IMR-90 (cell line): ENCODE measurements at regions not wholly inside any gene's neighbourhood (a gene's known extent, or its start where the extent isn't known, plus 50 kb on each side); places are given as distances from the start of the nearest gene placed in this dataset.

Source experiments
- ATAC-seq: fragments of 200-7000 bp; cut with Tn5 transposase; 2 replicates; pipeline ENCODE4 v1.9.1; 2020; ENCODE audit warnings: low read depth, mild to moderate bottlenecking, moderate library complexity
- BruUV-seq: library from RNA; stranded (reverse); fragments of 400-500 nt; replicated peaks from 2 replicates; lab custom pipeline; 2021; lab: Mats Ljungman, UMichigan
- CTCF ChIA-PET: fragments of 300-600 bp; formaldehyde crosslinking; extraction: SDS; loops from one replicate; lab custom pipeline; 2021; ENCODE audit warnings: antibody characterized with exemption; lab: Yijun Ruan, JAX
- POLR2A ChIA-PET: fragments of 300-600 bp; sonication (Branson Sonifier 250); formaldehyde crosslinking; loops from one replicate; lab custom pipeline; 2022; ENCODE audit warnings: antibody characterized with exemption; ENCODE audit not compliant: unreplicated experiment; lab: Charles Lee
- DNase-seq: peaks from one replicate; pipeline ENCODE4 v3.0.0; 2013
- H2AFZ ChIP-seq: replicated peaks from 2 replicates; pipeline ENCODE3; 2013; ENCODE audit warnings: low read length, mild to moderate bottlenecking; ENCODE audit not compliant: poor library complexity
- H2AK5ac ChIP-seq: 2 replicates; pipeline ENCODE4 v1.6.1; 2013; ENCODE audit warnings: low read depth, low read length, inconsistent platforms
- H2AK9ac ChIP-seq: replicated peaks from 2 replicates; pipeline ENCODE3; 2013; ENCODE audit warnings: mild to moderate bottlenecking, low read depth, low read length, moderate library complexity; ENCODE audit not compliant: poor library complexity
- H2BK120ac ChIP-seq: 2 replicates; pipeline ENCODE4 v1.6.1; 2013; ENCODE audit warnings: low read depth, low read length, inconsistent platforms
- H2BK15ac ChIP-seq: 3 replicates; pipeline ENCODE4 v1.6.1; 2013; ENCODE audit warnings: low read depth, low read length, inconsistent platforms
- H2BK20ac ChIP-seq: 2 replicates; pipeline ENCODE4 v1.6.1; 2013; ENCODE audit warnings: low read depth, mild to moderate bottlenecking, inconsistent platforms, low read length, moderate library complexity
- H2BK5ac ChIP-seq: 2 replicates; pipeline ENCODE4 v1.6.1; 2013; ENCODE audit warnings: mild to moderate bottlenecking, low read depth, low read length, inconsistent platforms; ENCODE audit not compliant: poor library complexity, severe bottlenecking
- H3K14ac ChIP-seq: replicated peaks from 2 replicates; pipeline ENCODE4 v1.6.1; 2013; ENCODE audit warnings: low read depth, low read length, inconsistent platforms
- H3K18ac ChIP-seq: 2 replicates; pipeline ENCODE4 v1.6.1; 2013; ENCODE audit warnings: low read depth, low read length, control low read depth
- H3K23ac ChIP-seq: 2 replicates; pipeline ENCODE4 v1.6.1; 2013; ENCODE audit warnings: low read depth, low read length, inconsistent platforms
- H3K27ac ChIP-seq: 2 replicates; pipeline ENCODE4 v1.5.1; 2013; ENCODE audit warnings: mild to moderate bottlenecking, control low read depth, low read length; ENCODE audit not compliant: insufficient read depth
- H3K27me3 ChIP-seq: 2 replicates; pipeline ENCODE4 v1.6.1; 2013; ENCODE audit warnings: low read length; ENCODE audit not compliant: control insufficient read depth, insufficient read depth
- H3K36me3 ChIP-seq: 2 replicates; pipeline ENCODE4 v1.6.1; 2013; ENCODE audit warnings: low read length, mixed read lengths; ENCODE audit not compliant: control insufficient read depth, insufficient read depth
- H3K4ac ChIP-seq: 2 replicates; pipeline ENCODE4 v1.6.1; 2013; ENCODE audit warnings: low read depth, low read length, inconsistent platforms
- H3K4me1 ChIP-seq: 2 replicates; pipeline ENCODE4 v1.6.1; 2013; ENCODE audit warnings: low read length, mixed read lengths; ENCODE audit not compliant: control insufficient read depth, insufficient read depth
- H3K4me2 ChIP-seq: 2 replicates; pipeline ENCODE4 v1.6.1; 2013; ENCODE audit warnings: low read depth, mild to moderate bottlenecking, control low read depth, low read length, moderate library complexity
- H3K4me3 ChIP-seq: 2 replicates; pipeline ENCODE4 v1.5.1; 2013; ENCODE audit warnings: low read depth, mild to moderate bottlenecking, control low read depth, low read length, moderate library complexity; ENCODE audit not compliant: insufficient read depth
- H3K56ac ChIP-seq: 2 replicates; pipeline ENCODE4 v1.6.1; 2013; ENCODE audit warnings: low read length, inconsistent platforms; ENCODE audit not compliant: insufficient read depth; ENCODE audit errors: extremely low read depth
- H3K79me1 ChIP-seq, 2 experiments: 2 replicates each; pipeline ENCODE4 v1.6.1; 2013; ENCODE audit warnings: low read length in 2 of 2, inconsistent platforms in 1 of 2, low read depth in 1 of 2
- H3K9ac ChIP-seq: 2 replicates; pipeline ENCODE4 v1.6.1; 2013; ENCODE audit warnings: low read depth, low read length, control low read depth
- H3K9me1 ChIP-seq: 2 replicates; pipeline ENCODE4 v1.6.1; 2013; ENCODE audit warnings: low read length, inconsistent platforms; ENCODE audit not compliant: insufficient read depth
- H3K9me3 ChIP-seq: 2 replicates; pipeline ENCODE4 v1.6.1; 2013; ENCODE audit warnings: low read length; ENCODE audit not compliant: control insufficient read depth, insufficient read depth
- H4K20me1 ChIP-seq: 2 replicates; pipeline ENCODE4 v1.6.1; 2013; ENCODE audit warnings: low read length, inconsistent platforms; ENCODE audit not compliant: insufficient read depth
- H4K5ac ChIP-seq: 2 replicates; pipeline ENCODE4 v1.6.1; 2013; ENCODE audit warnings: mild to moderate bottlenecking, low read depth, low read length, control low read depth
- H4K8ac ChIP-seq, 2 experiments: 2 replicates each; pipeline ENCODE4 v1.6.1; 2013; ENCODE audit warnings: low read depth in 2 of 2, low read length in 2 of 2, control low read depth in 1 of 2, inconsistent platforms in 1 of 2
- H4K91ac ChIP-seq: 2 replicates; pipeline ENCODE4 v1.6.1; 2013; ENCODE audit warnings: low read depth, low read length, inconsistent platforms; ENCODE audit not compliant: insufficient read depth
- BHLHE40 ChIP-seq: fragments of 150-350 bp; IDR thresholded peaks from 2 replicates; pipeline ENCODE4 v1.6.1; 2016; ENCODE audit warnings: mild to moderate bottlenecking, low read depth, low read length
- CEBPB ChIP-seq: IDR thresholded peaks from 2 replicates; pipeline ENCODE4 v1.6.1; 2012; ENCODE audit warnings: low read depth, low read length, improper control_type of control experiment
- CHD1 ChIP-seq: IDR thresholded peaks from 2 replicates; pipeline ENCODE4 v1.6.1; 2012; ENCODE audit warnings: low read depth, low read length, improper control_type of control experiment
- FOS ChIP-seq: fragments of 150-350 bp; IDR thresholded peaks from 2 replicates; pipeline ENCODE4 v1.6.1; 2016; ENCODE audit warnings: low read depth, low read length
- MAFK ChIP-seq: IDR thresholded peaks from 2 replicates; pipeline ENCODE4 v1.6.1; 2012; ENCODE audit warnings: low read depth, low read length, improper control_type of control experiment
- MAZ ChIP-seq: IDR thresholded peaks from 2 replicates; pipeline ENCODE4 v1.6.1; 2012; ENCODE audit warnings: low read depth, mild to moderate bottlenecking, low read length, improper control_type of control experiment, moderate library complexity, borderline replicate concordance
- MXI1 ChIP-seq: IDR thresholded peaks from 2 replicates; pipeline ENCODE4 v1.6.1; 2012; ENCODE audit warnings: low read depth, mild to moderate bottlenecking, low read length, moderate library complexity, borderline replicate concordance
- NFE2L2 ChIP-seq: fragments of 150-350 bp; IDR thresholded peaks from 2 replicates; pipeline ENCODE4 v1.6.1; 2016; ENCODE audit warnings: low read depth, mild to moderate bottlenecking, low read length
- POLR2A ChIP-seq: IDR thresholded peaks from 2 replicates; pipeline ENCODE4 v1.6.1; 2012; ENCODE audit warnings: mild to moderate bottlenecking, low read depth, low read length
- RAD21 ChIP-seq: IDR thresholded peaks from 2 replicates; pipeline ENCODE4 v1.6.1; 2012; ENCODE audit warnings: low read length, improper control_type of control experiment
- RCOR1 ChIP-seq: IDR thresholded peaks from 2 replicates; pipeline ENCODE4 v1.6.1; 2012; ENCODE audit warnings: mild to moderate bottlenecking, low read length, improper control_type of control experiment; ENCODE audit not compliant: insufficient replicate concordance
- RFX5 ChIP-seq: IDR thresholded peaks from 2 replicates; pipeline ENCODE4 v1.8.0; 2012; ENCODE audit warnings: low read depth, mild to moderate bottlenecking, low read length, moderate library complexity
- SMC3 ChIP-seq: fragments of 150-350 bp; IDR thresholded peaks from 2 replicates; pipeline ENCODE4 v1.6.1; 2016; ENCODE audit warnings: low read depth, mild to moderate bottlenecking, antibody characterized with exemption, low read length, moderate library complexity
- WGBS, 2 experiments: methylation state at CpG; one replicate each; pipeline versions ENCODE4 v1.1.5 to v1.1.7; 2013; ENCODE audit warnings: missing lambda C conversion rate in 2 of 2; ENCODE audit not compliant: insufficient read length in 1 of 2; ENCODE audit errors: extremely low coverage in 2 of 2; 5-methylcytosine and 5-hydroxymethylcytosine counted together
- dilution Hi-C: fragments of 300-500 bp; cut with HindIII; formaldehyde crosslinking; loops from one replicate; pipeline ENCODE4 v1.14.3; 2018; ENCODE audit warnings: low sequenced_read_pairs; ENCODE audit not compliant: unreplicated experiment
- in situ Hi-C: fragments of 300-500 bp; cut with MboI; formaldehyde crosslinking; loops from 3 replicates; pipeline ENCODE4 v1.14.3; 2019; ENCODE audit warnings: low sequenced_read_pairs, inconsistent platforms, mixed read lengths
- intact Hi-C: fragments of 100-400 bp; cut with micrococcal nuclease; formaldehyde crosslinking; loops from 2 replicates; pipeline ENCODE4 v1.10.0; 2022
- TF ChIP-seq, protein P1 (sequence below): fragments of 150-350 bp; IDR thresholded peaks from 2 replicates; pipeline ENCODE4 v1.6.1; 2017; ENCODE audit warnings: mild to moderate bottlenecking, antibody characterized with exemption, low read length, low read depth
- TF ChIP-seq, protein P2 (sequence below): conservative IDR thresholded peaks from 2 replicates; pipeline ENCODE4 v1.5.1; 2012; ENCODE audit warnings: mild to moderate bottlenecking, low read depth, low read length, improper control_type of control experiment
- TF ChIP-seq, protein P3 (sequence below): fragments of 150-350 bp; IDR thresholded peaks from 2 replicates; pipeline ENCODE4 v1.6.1; 2016; ENCODE audit warnings: low read depth, mild to moderate bottlenecking, low read length, moderate library complexity, borderline replicate concordance

DNA sequence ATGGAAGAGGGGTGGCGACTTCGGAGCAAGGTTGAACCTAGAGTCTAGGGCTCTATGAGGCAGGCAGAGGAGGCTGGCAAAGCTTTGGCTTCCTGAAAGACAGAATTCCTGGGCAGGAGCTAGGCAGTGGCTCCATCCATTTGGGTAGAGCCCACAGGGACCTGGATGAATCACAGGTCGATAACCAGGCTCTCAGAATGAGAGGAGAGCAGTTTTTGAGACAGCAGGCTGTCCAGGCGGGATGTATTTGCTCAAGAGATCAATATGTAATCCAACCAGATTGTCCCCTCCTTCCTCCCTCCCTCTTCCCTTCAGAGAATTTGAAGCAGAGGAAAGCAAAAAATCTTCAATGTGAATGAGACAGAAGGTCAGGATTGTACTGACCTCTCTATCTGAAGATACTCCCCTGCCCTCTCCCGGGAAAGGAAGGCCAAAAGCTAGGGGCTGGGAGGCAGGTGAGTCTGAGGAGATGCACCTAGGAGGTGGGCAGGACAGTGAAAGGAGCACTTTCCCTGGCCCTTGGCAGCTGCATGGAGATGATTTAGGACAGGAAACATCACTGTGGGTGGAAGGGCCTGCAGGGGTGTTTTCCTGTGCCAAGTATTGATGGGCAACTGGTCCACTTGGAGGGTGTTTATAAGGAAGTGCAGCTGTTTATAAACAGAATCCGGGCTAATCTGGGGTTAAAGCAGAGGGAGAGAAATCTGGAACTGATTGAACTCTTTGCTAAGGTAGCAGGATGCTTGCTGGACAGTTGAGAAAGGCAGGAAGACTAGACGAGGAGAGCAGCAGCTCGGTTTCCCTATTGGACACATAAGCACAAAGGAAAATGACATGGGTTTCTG lies 212.4 kb upstream of the LRFN2 start:
- no peak overlapping the region for H3K56ac ChIP-seq
- dilution Hi-C loops (no loop called here), intact Hi-C loops (no loop called here), in situ Hi-C loops (no loop called here)
- H4K20me1 ChIP-seq, result no peaks in the 10 kb centered on the region
- no peak overlapping the region for H2BK5ac ChIP-seq
- H3K4me1 ChIP-seq, result no peaks in the 10 kb centered on the region
- H3K27ac ChIP-seq, result no peak overlapping the region
- no peak overlapping the region for H3K4me2 ChIP-seq
- no peak overlapping the region for H2BK15ac ChIP-seq
- H2BK120ac ChIP-seq, result no peak overlapping the region
- H2AK9ac ChIP-seq, result no peak overlapping the region
- WGBS, 2 experiments, result no CpG with 5 or more reads among the region's 8 CpGs
- H3K4me3 ChIP-seq, result no peak overlapping the region
- DNase-seq, result no peak
- no peak overlapping the region for H3K4ac ChIP-seq
- no TSS peak for BruUV-seq
- no peak for ATAC-seq
- no peak overlapping the region for H2AK5ac ChIP-seq
- H4K91ac ChIP-seq, result no peak overlapping the region
- no peak overlapping the region for H3K14ac ChIP-seq
- H2AFZ ChIP-seq, result no peak overlapping the region
- H3K9me1 ChIP-seq, result no peaks in the 10 kb centered on the region
- H3K9ac ChIP-seq, result no peak overlapping the region
- no peak overlapping the region for H3K23ac ChIP-seq
- no peaks in the 10 kb centered on the region for H3K79me1 ChIP-seq
- no peak overlapping the region for H2BK20ac ChIP-seq
- H4K5ac ChIP-seq, result no peak overlapping the region
- TF ChIP-seq RFX5, result no peak
- TF ChIP-seq POLR2A, result no peak
- TF ChIP-seq BHLHE40, result no peak
- no peak for TF ChIP-seq SMC3
- no peak for TF ChIP-seq NFE2L2
- TF ChIP-seq, protein P1, sequence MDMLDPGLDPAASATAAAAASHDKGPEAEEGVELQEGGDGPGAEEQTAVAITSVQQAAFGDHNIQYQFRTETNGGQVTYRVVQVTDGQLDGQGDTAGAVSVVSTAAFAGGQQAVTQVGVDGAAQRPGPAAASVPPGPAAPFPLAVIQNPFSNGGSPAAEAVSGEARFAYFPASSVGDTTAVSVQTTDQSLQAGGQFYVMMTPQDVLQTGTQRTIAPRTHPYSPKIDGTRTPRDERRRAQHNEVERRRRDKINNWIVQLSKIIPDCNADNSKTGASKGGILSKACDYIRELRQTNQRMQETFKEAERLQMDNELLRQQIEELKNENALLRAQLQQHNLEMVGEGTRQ, result no peak
- no peak for TF ChIP-seq RCOR1
- TF ChIP-seq, protein P2, sequence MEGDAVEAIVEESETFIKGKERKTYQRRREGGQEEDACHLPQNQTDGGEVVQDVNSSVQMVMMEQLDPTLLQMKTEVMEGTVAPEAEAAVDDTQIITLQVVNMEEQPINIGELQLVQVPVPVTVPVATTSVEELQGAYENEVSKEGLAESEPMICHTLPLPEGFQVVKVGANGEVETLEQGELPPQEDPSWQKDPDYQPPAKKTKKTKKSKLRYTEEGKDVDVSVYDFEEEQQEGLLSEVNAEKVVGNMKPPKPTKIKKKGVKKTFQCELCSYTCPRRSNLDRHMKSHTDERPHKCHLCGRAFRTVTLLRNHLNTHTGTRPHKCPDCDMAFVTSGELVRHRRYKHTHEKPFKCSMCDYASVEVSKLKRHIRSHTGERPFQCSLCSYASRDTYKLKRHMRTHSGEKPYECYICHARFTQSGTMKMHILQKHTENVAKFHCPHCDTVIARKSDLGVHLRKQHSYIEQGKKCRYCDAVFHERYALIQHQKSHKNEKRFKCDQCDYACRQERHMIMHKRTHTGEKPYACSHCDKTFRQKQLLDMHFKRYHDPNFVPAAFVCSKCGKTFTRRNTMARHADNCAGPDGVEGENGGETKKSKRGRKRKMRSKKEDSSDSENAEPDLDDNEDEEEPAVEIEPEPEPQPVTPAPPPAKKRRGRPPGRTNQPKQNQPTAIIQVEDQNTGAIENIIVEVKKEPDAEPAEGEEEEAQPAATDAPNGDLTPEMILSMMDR, result no peak
- no peak for TF ChIP-seq CHD1
- TF ChIP-seq FOS, result no peak
- no peak for TF ChIP-seq MAZ
- TF ChIP-seq RAD21, result no peak
- TF ChIP-seq, protein P3, sequence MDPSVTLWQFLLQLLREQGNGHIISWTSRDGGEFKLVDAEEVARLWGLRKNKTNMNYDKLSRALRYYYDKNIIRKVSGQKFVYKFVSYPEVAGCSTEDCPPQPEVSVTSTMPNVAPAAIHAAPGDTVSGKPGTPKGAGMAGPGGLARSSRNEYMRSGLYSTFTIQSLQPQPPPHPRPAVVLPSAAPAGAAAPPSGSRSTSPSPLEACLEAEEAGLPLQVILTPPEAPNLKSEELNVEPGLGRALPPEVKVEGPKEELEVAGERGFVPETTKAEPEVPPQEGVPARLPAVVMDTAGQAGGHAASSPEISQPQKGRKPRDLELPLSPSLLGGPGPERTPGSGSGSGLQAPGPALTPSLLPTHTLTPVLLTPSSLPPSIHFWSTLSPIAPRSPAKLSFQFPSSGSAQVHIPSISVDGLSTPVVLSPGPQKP, result no peak
- TF ChIP-seq CEBPB, result no peak
- no peak for TF ChIP-seq MAFK
- TF ChIP-seq MXI1, result no peak
- no peak overlapping the region for H4K8ac ChIP-seq
- H3K18ac ChIP-seq, result no peak overlapping the region
- peaks cover 5% of the 10 kb centered on the region for H3K27me3 ChIP-seq
- no peaks in the 10 kb centered on the region for H3K36me3 ChIP-seq
- POLR2A ChIA-PET, result no interaction called here
- CTCF ChIA-PET, result no interaction called here
- no peaks in the 10 kb centered on the region for H3K9me3 ChIP-seq
